ENCODE measurements at regions not wholly inside any gene's neighbourhood (a gene's known extent, or its start where the extent isn't known, plus 50 kb on each side); places are given as distances from the start of the nearest gene placed in this dataset.
"Not testable (repeated sequence)": the region's sequence is repeated elsewhere in the genome, so short reads cannot be mapped to it uniquely, and the experiment has no call there.

GRCh38 chr9:75299324-75299723, 211.0 kb downstream of the OSTF1 start:
- Histone ChIP-seq H3K4me1 (no peaks in the 10 kb centered on the region), H3K4me2 (ENCODE audit: low read length) (no peak overlapping the region), H3K27ac (no peak overlapping the region), H3K9ac (no peak overlapping the region), H2AFZ (no peak overlapping the region), H3K4me3 (ENCODE audit: low read depth, low read length) (no peak overlapping the region), H3K79me2 (no peaks in the 10 kb centered on the region), H3K9me3 (ENCODE audit: control insufficient read depth, low read length) (no peaks in the 10 kb centered on the region), H3K27me3 (ENCODE audit: control insufficient read depth, insufficient read depth, low read length) (no peaks in the 10 kb centered on the region), H3K36me3 (ENCODE audit: control insufficient read depth, insufficient read depth, low read length) (no peaks in the 10 kb centered on the region)
- TF ChIP-seq CTCF (IDR thresholded peaks at IDR 0.05): no peak

- TF ChIP-seq CTCF (IDR thresholded peaks at IDR 0.05): peak; percentile 33
- Histone ChIP-seq H3K9ac (no peak overlapping the region), H3K36me3 (ENCODE audit: control insufficient read depth, insufficient read depth, low read length) (no peaks in the 10 kb centered on the region), H3K79me2 (no peaks in the 10 kb centered on the region), H2AFZ (no peak overlapping the region), H3K27me3 (ENCODE audit: control insufficient read depth, insufficient read depth, low read length) (no peaks in the 10 kb centered on the region), H3K27ac (no peak overlapping the region), H3K4me1 (no peaks in the 10 kb centered on the region), H3K4me2 (ENCODE audit: low read length) (no peak overlapping the region), H3K9me3 (ENCODE audit: control insufficient read depth, low read length) (no peaks in the 10 kb centered on the region), H3K4me3 (ENCODE audit: low read depth, low read length) (no peak overlapping the region)
These were observed 245.3 kb downstream of the OSTF1 start for GRCh38 chr9:75333624-75334023.

- Histone ChIP-seq H2AFZ (no peak overlapping the region), H3K27ac (no peak overlapping the region), H3K79me2 (no peaks in the 10 kb centered on the region), H3K4me3 (ENCODE audit: low read depth, low read length) (no peak overlapping the region), H3K27me3 (ENCODE audit: control insufficient read depth, insufficient read depth, low read length) (no peaks in the 10 kb centered on the region), H3K4me2 (ENCODE audit: low read length) (no peak overlapping the region), H3K9me3 (ENCODE audit: control insufficient read depth, low read length) (no peaks in the 10 kb centered on the region), H3K4me1 (no peaks in the 10 kb centered on the region), H3K36me3 (ENCODE audit: control insufficient read depth, insufficient read depth, low read length) (no peaks in the 10 kb centered on the region), H3K9ac (no peak overlapping the region)
- TF ChIP-seq CTCF (IDR thresholded peaks at IDR 0.05): no peak
These were observed 270.5 kb downstream of the OSTF1 start for GRCh38 chr9:75358846-75359245.

- H3K36me3 ChIP-seq (ENCODE audit: control insufficient read depth, insufficient read depth, low read length): no peaks in the 10 kb centered on the region
- no peaks in the 10 kb centered on the region for H3K27me3 ChIP-seq (ENCODE audit: control insufficient read depth, insufficient read depth, low read length)
- H3K79me2 ChIP-seq: no peaks in the 10 kb centered on the region
- no peaks in the 10 kb centered on the region for H3K4me1 ChIP-seq
- H2AFZ ChIP-seq: no peak overlapping the region
- no peak for TF ChIP-seq CTCF (IDR thresholded peaks at IDR 0.05)
- no peaks in the 10 kb centered on the region for H3K9me3 ChIP-seq (ENCODE audit: control insufficient read depth, low read length)
- no peak overlapping the region for H3K4me3 ChIP-seq (ENCODE audit: low read depth, low read length)
- H3K27ac ChIP-seq: no peak overlapping the region
- H3K4me2 ChIP-seq (ENCODE audit: low read length): no peak overlapping the region
- no peak overlapping the region for H3K9ac ChIP-seq
These were observed 271.3 kb downstream of the OSTF1 start for GRCh38 chr9:75359638-75360037.

GRCh38 chr9:75360252-75360651, 271.9 kb downstream of the OSTF1 start:
- H2AFZ ChIP-seq: no peak overlapping the region
- no peak overlapping the region for H3K4me2 ChIP-seq (ENCODE audit: low read length)
- no peaks in the 10 kb centered on the region for H3K27me3 ChIP-seq (ENCODE audit: control insufficient read depth, insufficient read depth, low read length)
- no peaks in the 10 kb centered on the region for H3K79me2 ChIP-seq
- TF ChIP-seq CTCF (IDR thresholded peaks at IDR 0.05): no peak
- no peaks in the 10 kb centered on the region for H3K9me3 ChIP-seq (ENCODE audit: control insufficient read depth, low read length)
- H3K36me3 ChIP-seq (ENCODE audit: control insufficient read depth, insufficient read depth, low read length): no peaks in the 10 kb centered on the region
- H3K9ac ChIP-seq: no peak overlapping the region
- H3K4me1 ChIP-seq: no peaks in the 10 kb centered on the region
- no peak overlapping the region for H3K27ac ChIP-seq
- no peak overlapping the region for H3K4me3 ChIP-seq (ENCODE audit: low read depth, low read length)

- H3K4me2 ChIP-seq (ENCODE audit: low read length); H3K27ac ChIP-seq; H3K4me3 ChIP-seq (ENCODE audit: low read depth, low read length); H3K36me3 ChIP-seq (ENCODE audit: control insufficient read depth, insufficient read depth, low read length); H3K4me1 ChIP-seq; H3K27me3 ChIP-seq (ENCODE audit: control insufficient read depth, insufficient read depth, low read length); H3K79me2 ChIP-seq; H2AFZ ChIP-seq; H3K9me3 ChIP-seq (ENCODE audit: control insufficient read depth, low read length); H3K9ac ChIP-seq: not testable (repeated sequence)
These were observed 274.1 kb downstream of the OSTF1 start for GRCh38 chr9:75362446-75362845.
